ENCODE measurements at regions not wholly inside any gene's neighbourhood (a gene's known extent, or its start where the extent isn't known, plus 50 kb on each side); places are given as distances from the start of the nearest gene placed in this dataset.
"Not testable (repeated sequence)": the region's sequence is repeated elsewhere in the genome, so short reads cannot be mapped to it uniquely, and the experiment has no call there.

DNA sequence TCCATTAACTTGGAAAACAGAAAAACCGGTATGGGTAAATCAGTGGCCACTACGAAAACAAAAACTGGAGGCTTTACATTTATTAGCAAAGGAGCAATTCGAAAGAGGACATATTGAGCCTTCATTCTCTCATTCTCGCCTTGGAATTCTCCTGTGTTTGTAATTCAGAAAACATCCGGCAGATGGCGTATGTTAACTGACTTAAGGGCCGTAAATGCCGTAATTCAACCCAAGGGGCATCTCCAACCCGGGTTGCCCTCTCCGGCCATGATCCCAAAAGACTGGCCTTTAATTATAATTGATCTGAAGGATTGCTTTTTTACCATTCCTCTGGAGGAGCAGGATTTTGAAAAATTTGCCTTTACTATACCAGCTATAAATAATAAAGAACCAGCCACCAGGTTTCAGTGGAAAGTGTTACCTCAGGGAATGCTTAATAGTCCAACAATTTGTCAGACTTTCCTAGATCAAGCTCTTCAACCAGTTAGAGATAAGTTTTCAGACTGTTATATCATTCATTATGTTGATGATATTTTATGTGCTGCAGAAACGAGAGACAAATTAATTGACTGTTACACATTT, 160.9 kb downstream of the GPX5 start:
- H3K4me1 ChIP-seq (ENCODE audit: control insufficient read depth, insufficient read depth, low read length); H3K27ac ChIP-seq (ENCODE audit: low read depth, low read length): not testable (repeated sequence)

DNA sequence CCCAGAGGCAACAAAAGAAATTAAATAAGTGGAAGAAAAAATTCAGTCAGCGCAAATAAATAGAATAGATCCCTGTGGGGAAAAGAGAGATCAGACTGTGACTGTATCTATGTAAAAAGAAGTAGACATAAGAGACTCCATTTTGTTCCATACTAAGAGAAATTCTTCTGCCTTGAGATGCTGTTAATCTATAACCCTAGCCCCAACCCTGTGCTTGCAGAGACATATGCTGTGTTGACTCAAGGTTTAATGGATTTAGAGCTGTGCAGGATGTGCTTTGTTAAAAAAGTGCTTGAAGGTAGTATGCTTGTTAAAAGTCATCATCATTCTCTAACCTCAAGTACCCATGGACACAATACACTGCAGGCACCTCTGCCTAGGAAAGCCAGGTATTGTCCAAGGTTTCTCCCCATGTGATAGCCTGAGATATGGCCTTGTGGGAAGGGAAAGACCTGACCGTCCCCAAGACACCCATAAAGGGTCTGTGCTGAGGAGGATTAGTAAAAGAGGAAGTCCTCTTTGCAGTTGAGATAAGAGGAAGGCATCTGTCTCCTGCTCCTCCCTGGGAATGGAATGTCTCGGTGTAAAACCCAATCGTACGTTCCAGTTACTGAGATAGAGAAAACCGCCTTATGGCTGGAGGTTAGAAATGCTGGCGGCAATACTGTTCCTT, 161.8 kb downstream of the GPX5 start:
- H3K9me3 ChIP-seq (ENCODE audit: control insufficient read depth, insufficient read depth, low read depth, low read length); H3K4me1 ChIP-seq (ENCODE audit: control insufficient read depth, insufficient read depth, low read length); H3K36me3 ChIP-seq (ENCODE audit: control insufficient read depth, insufficient read depth, low read length); H3K9ac ChIP-seq (ENCODE audit: low read length); H3K27ac ChIP-seq (ENCODE audit: low read depth, low read length); H3K4me3 ChIP-seq (ENCODE audit: low read depth, low read length); H3K27me3 ChIP-seq (ENCODE audit: control insufficient read depth, insufficient read depth, low read length): not testable (repeated sequence)

More for the DNA sequence above, 160.9 kb downstream of the GPX5 start:
- not testable (repeated sequence) for H3K36me3 ChIP-seq (ENCODE audit: control insufficient read depth, insufficient read depth, low read length); H3K9ac ChIP-seq (ENCODE audit: low read length); H3K27me3 ChIP-seq (ENCODE audit: control insufficient read depth, insufficient read depth, low read length); H3K9me3 ChIP-seq (ENCODE audit: control insufficient read depth, insufficient read depth, low read depth, low read length); H3K4me3 ChIP-seq (ENCODE audit: low read depth, low read length)

- not testable (repeated sequence) for H3K9ac ChIP-seq (ENCODE audit: low read length); H3K4me3 ChIP-seq (ENCODE audit: low read depth, low read length); H3K27ac ChIP-seq (ENCODE audit: low read depth, low read length); H3K36me3 ChIP-seq (ENCODE audit: control insufficient read depth, insufficient read depth, low read length); H3K9me3 ChIP-seq (ENCODE audit: control insufficient read depth, insufficient read depth, low read depth, low read length); H3K4me1 ChIP-seq (ENCODE audit: control insufficient read depth, insufficient read depth, low read length)
- peaks cover 23% of the 10 kb centered on the region; the same call in 1 of the 2 replicates for H3K27me3 ChIP-seq (ENCODE audit: control insufficient read depth, insufficient read depth, low read length)
Observed at GRCh38 chr6:28691991-28692390, 166.3 kb downstream of the GPX5 start.

- Histone ChIP-seq H3K27ac (ENCODE audit: low read depth, low read length) (no peak overlapping the region), H3K4me1 (ENCODE audit: control insufficient read depth, insufficient read depth, low read length) (peaks cover 9% of the 10 kb centered on the region; the same call in 1 of the 2 replicates), H3K36me3 (ENCODE audit: control insufficient read depth, insufficient read depth, low read length) (no peaks in the 10 kb centered on the region), H3K4me3 (ENCODE audit: low read depth, low read length) (peak overlapping the region; percentile 63), H3K27me3 (ENCODE audit: control insufficient read depth, insufficient read depth, low read length) (peaks cover 23% of the 10 kb centered on the region; the same call in 1 of the 2 replicates), H3K9me3 (ENCODE audit: control insufficient read depth, insufficient read depth, low read depth, low read length) (no peaks in the 10 kb centered on the region), H3K9ac (ENCODE audit: low read length) (no peak overlapping the region)
Observed at GRCh38 chr6:28693033-28693750, 167.5 kb downstream of the GPX5 start.

DNA sequence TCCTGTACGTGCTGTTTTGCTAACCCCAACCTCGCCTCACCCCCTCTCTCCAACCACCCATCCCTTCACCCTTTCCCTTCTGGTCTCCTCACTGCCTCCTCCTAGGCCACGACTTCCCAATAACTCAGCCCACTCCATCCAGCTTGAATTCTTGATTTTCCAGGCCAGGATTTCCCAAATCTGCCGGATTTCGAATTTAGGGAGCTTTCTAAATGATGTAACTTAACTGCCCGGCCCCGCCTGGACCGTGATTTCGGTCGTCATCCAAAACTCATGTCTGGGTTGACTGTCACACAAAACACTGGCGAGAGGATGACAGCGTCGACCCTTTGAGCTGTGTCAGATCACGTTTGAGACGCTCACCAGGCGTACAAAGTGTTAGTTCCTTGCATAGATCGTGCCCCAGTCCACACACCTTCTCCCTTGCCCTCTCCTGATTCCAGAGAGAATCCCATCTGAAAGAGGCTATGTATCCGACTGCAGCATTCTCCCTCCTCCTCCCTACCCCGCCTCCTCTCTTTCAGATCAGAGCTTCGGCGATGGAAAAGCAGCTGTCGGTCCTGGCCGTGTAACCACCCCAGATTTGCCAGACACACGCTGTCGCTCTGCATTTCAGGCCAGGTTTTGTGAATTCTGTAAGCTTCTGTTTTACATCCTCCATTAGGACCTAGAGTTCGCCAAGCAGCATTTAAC, 168.2 kb downstream of the GPX5 start:
- peaks cover 23% of the 10 kb centered on the region; the same call in 1 of the 2 replicates for H3K27me3 ChIP-seq (ENCODE audit: control insufficient read depth, insufficient read depth, low read length)

DNA sequence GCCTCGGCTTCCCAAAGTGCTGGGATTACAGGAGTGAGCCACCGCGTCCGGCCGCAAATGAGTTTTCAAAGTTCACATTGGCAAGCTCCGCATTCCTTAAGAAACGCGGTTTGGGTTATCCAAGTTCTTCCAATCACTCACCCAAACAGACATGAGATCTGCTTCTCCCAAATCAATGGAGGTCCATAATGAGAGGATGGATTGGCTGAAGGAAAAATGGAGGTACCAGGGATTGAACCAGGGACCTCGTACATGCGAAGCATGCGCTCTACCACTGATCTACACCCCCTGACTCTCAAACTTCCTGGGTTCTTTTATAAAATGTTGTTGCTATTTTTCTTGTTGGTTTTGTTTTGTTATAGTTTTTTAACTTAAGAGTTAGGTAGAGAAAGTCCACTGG, 170.0 kb downstream of the GPX5 start:
- no peak overlapping the region for H3K4me3 ChIP-seq (ENCODE audit: low read depth, low read length)
- H3K27ac ChIP-seq (ENCODE audit: low read depth, low read length): no peak overlapping the region
- H3K4me1 ChIP-seq (ENCODE audit: control insufficient read depth, insufficient read depth, low read length): peaks cover 9% of the 10 kb centered on the region; the same call in 1 of the 2 replicates
- no peaks in the 10 kb centered on the region for H3K9me3 ChIP-seq (ENCODE audit: control insufficient read depth, insufficient read depth, low read depth, low read length)
- no peak overlapping the region for H3K9ac ChIP-seq (ENCODE audit: low read length)
- H3K36me3 ChIP-seq (ENCODE audit: control insufficient read depth, insufficient read depth, low read length): no peaks in the 10 kb centered on the region
- H3K27me3 ChIP-seq (ENCODE audit: control insufficient read depth, insufficient read depth, low read length): peaks cover 23% of the 10 kb centered on the region; the same call in 1 of the 2 replicates

More for the DNA sequence above, 168.2 kb downstream of the GPX5 start:
- Histone ChIP-seq H3K4me1 (ENCODE audit: control insufficient read depth, insufficient read depth, low read length) (peaks cover 9% of the 10 kb centered on the region; the same call in 1 of the 2 replicates), H3K4me3 (ENCODE audit: low read depth, low read length) (peak overlapping the region; percentile 63), H3K27ac (ENCODE audit: low read depth, low read length) (no peak overlapping the region), H3K9ac (ENCODE audit: low read length) (peak overlapping the region; percentile 6), H3K9me3 (ENCODE audit: control insufficient read depth, insufficient read depth, low read depth, low read length) (no peaks in the 10 kb centered on the region), H3K36me3 (ENCODE audit: control insufficient read depth, insufficient read depth, low read length) (no peaks in the 10 kb centered on the region)

- H3K9ac ChIP-seq (ENCODE audit: low read length): no peak overlapping the region
- H3K36me3 ChIP-seq (ENCODE audit: control insufficient read depth, insufficient read depth, low read length): no peaks in the 10 kb centered on the region
- peaks cover 23% of the 10 kb centered on the region; the same call in 1 of the 2 replicates for H3K27me3 ChIP-seq (ENCODE audit: control insufficient read depth, insufficient read depth, low read length)
- H3K9me3 ChIP-seq (ENCODE audit: control insufficient read depth, insufficient read depth, low read depth, low read length): no peaks in the 10 kb centered on the region
- peaks cover 9% of the 10 kb centered on the region; the same call in 1 of the 2 replicates for H3K4me1 ChIP-seq (ENCODE audit: control insufficient read depth, insufficient read depth, low read length)
- H3K4me3 ChIP-seq (ENCODE audit: low read depth, low read length): no peak overlapping the region
- H3K27ac ChIP-seq (ENCODE audit: low read depth, low read length): no peak overlapping the region
Observed at GRCh38 chr6:28696167-28696566, 170.5 kb downstream of the GPX5 start.

DNA sequence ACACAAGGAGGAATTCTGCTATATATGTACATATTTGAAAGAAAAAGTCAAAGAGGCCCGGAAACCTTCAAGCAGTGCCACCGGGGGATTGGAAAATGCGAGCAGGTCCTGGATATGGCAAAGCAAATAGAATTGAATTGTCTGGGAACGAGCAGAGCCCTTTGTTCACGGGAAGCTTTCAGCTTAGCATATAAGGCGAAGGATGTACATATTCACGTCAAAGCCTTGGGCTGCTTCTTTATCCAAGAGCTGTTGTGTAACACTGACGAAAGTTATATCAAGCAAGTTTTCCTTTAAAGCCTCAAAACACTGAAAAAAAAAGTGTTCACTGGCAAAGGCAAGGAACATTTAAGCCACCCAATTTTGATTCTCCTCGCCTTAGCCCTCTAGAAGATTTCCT, 171.0 kb downstream of the GPX5 start:
- Histone ChIP-seq H3K27me3 (ENCODE audit: control insufficient read depth, insufficient read depth, low read length) (peaks cover 23% of the 10 kb centered on the region; the same call in 1 of the 2 replicates), H3K36me3 (ENCODE audit: control insufficient read depth, insufficient read depth, low read length) (no peaks in the 10 kb centered on the region), H3K27ac (ENCODE audit: low read depth, low read length) (no peak overlapping the region), H3K4me1 (ENCODE audit: control insufficient read depth, insufficient read depth, low read length) (peaks cover 9% of the 10 kb centered on the region; the same call in 1 of the 2 replicates), H3K9me3 (ENCODE audit: control insufficient read depth, insufficient read depth, low read depth, low read length) (no peaks in the 10 kb centered on the region), H3K9ac (ENCODE audit: low read length) (no peak overlapping the region), H3K4me3 (ENCODE audit: low read depth, low read length) (no peak overlapping the region)

DNA sequence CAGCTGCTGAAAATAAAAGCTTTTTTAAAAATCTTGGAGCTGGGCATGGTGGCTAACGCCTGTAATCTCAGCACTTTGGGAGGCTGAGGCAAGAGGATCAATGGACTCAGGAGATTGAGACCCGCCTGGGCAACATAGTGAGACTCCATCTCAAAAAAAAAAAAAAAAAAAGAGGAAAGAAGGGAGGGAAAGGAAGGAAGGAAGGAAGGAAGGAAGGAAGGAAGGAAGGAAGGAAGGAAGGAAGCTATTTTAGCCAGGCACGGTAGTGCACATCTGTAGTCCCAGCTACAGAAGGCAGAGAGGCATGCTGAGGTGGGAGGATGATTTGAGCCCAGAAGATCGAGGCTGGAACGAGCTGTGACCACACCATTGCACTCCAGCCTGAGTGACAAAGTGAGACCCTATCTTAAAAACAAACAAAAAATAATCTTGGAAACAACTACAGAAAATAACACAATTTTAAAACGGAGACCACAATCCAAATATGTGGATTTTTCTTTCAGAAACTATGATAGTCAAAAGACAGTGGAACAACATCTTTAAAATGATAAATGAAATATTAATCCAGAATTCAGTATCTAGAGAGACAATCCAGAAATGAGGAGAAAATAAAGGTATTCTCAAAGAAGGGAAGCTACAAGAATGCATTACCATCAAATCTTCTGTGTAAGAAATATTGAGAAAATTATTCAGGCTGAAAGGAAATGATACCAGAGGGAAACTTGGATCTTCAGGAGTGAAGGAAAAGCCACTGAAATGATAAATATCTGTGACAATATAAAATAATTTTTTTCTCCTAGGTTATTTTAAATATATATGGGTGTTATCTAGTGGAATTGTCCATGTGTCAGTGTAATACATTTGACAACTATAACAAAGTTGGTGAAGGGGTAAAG, 182.0 kb downstream of the GPX5 start:
- Histone ChIP-seq H3K9ac (ENCODE audit: low read length) (no peak overlapping the region), H3K4me3 (ENCODE audit: low read depth, low read length) (no peak overlapping the region), H3K36me3 (ENCODE audit: control insufficient read depth, insufficient read depth, low read length) (no peaks in the 10 kb centered on the region), H3K27ac (ENCODE audit: low read depth, low read length) (no peak overlapping the region), H3K27me3 (ENCODE audit: control insufficient read depth, insufficient read depth, low read length) (no peaks in the 10 kb centered on the region), H3K9me3 (ENCODE audit: control insufficient read depth, insufficient read depth, low read depth, low read length) (peaks cover 6% of the 10 kb centered on the region), H3K4me1 (ENCODE audit: control insufficient read depth, insufficient read depth, low read length) (no peaks in the 10 kb centered on the region)

Measured in HUES6 (cell line).